GM19240 (cell line): ENCODE measurements at regions not wholly inside any gene's neighbourhood (a gene's known extent, or its start where the extent isn't known, plus 50 kb on each side); places are given as distances from the start of the nearest gene placed in this dataset.
"Not testable (repeated sequence)": the region's sequence is repeated elsewhere in the genome, so short reads cannot be mapped to it uniquely, and the experiment has no call there.

Experiments used
- DNase-seq: peaks from one replicate; pipeline ENCODE4 v3.0.0; 2011; ENCODE audit warnings: low spot score; ENCODE audit not compliant: insufficient read length

- no peak for DNase-seq
Measured at GRCh38 chr17:72468841-72469240, 348.0 kb downstream of the SOX9 start.

GRCh38 chr17:72470121-72470705, 349.4 kb downstream of the SOX9 start:
- DNase-seq, result no peak

- DNase-seq, result no peak
Measured at GRCh38 chr17:72470734-72471133, 349.9 kb downstream of the SOX9 start.

GRCh38 chr17:72471296-72471695, 350.5 kb downstream of the SOX9 start:
- no peak for DNase-seq

GRCh38 chr17:72472106-72472505, 351.3 kb downstream of the SOX9 start:
- no peak for DNase-seq

- DNase-seq, result not testable (repeated sequence)
Measured at GRCh38 chr17:72472853-72473390, 352.1 kb downstream of the SOX9 start.

- no peak for DNase-seq
Measured at GRCh38 chr17:72474243-72474642, 353.4 kb downstream of the SOX9 start.

GRCh38 chr17:72474719-72475477, 354.1 kb downstream of the SOX9 start:
- no peak for DNase-seq

- no peak for DNase-seq
Measured at GRCh38 chr17:72476134-72476533, 355.3 kb downstream of the SOX9 start.

- no peak for DNase-seq
Measured at GRCh38 chr17:72476575-72476986, 355.8 kb downstream of the SOX9 start.

- DNase-seq, result no peak
Measured at GRCh38 chr17:72477491-72477890, 356.7 kb downstream of the SOX9 start.

GRCh38 chr17:72479113-72479512, 358.3 kb downstream of the SOX9 start:
- no peak for DNase-seq

- no peak for DNase-seq
Measured at GRCh38 chr17:72481572-72481971, 360.8 kb downstream of the SOX9 start.

- DNase-seq, result no peak
Measured at GRCh38 chr17:72485596-72485995, 364.8 kb downstream of the SOX9 start.

GRCh38 chr17:72486806-72487205, 366.0 kb downstream of the SOX9 start:
- no peak for DNase-seq

GRCh38 chr17:72487731-72488494, 367.1 kb downstream of the SOX9 start:
- DNase-seq, result no peak

- no peak for DNase-seq
Measured at GRCh38 chr17:72488555-72489271, 367.9 kb downstream of the SOX9 start.

GRCh38 chr17:72489272-72489641, 368.4 kb downstream of the SOX9 start:
- no peak for DNase-seq

- no peak for DNase-seq
Measured at GRCh38 chr17:72491102-72491501, 370.3 kb downstream of the SOX9 start.

GRCh38 chr17:72492494-72492893, 371.7 kb downstream of the SOX9 start:
- DNase-seq, result no peak

- no peak for DNase-seq
Measured at GRCh38 chr17:72492941-72493340, 372.1 kb downstream of the SOX9 start.

- no peak for DNase-seq
Measured at GRCh38 chr17:72494566-72494965, 373.7 kb downstream of the SOX9 start.
